Psoas muscle (tissue), 7 donors: ENCODE measurements at regions not wholly inside any gene's neighbourhood (a gene's known extent, or its start where the extent isn't known, plus 50 kb on each side); places are given as distances from the start of the nearest gene placed in this dataset.

Experiments
- ATAC-seq, 4 donors: fragments of 200-7000 bp; cut with Tn5 transposase; one replicate each; pipeline ENCODE4 v1.9.1; 2020; ENCODE audit warnings: moderate library complexity in 3 of 4, mild to moderate bottlenecking in 2 of 4
- DNase-seq, 2 donors: peaks; one replicate each; pipeline ENCODE4 v3.0.0-alpha.2; 2020
- H3K27ac ChIP-seq: fragments of 200-600 bp; one replicate; pipeline ENCODE4 v1.8.0; 2022
- H3K27me3 ChIP-seq, 3 donors: fragments of 200-600 bp in 1 of 3; one replicate each; pipeline versions ENCODE4 v1.6.1 to v1.8.0; 2013 to 2022; ENCODE audit warnings: low read length in 2 of 3, mild to moderate bottlenecking in 2 of 3, moderate library complexity in 1 of 3; ENCODE audit not compliant: insufficient read depth in 3 of 3
- H3K36me3 ChIP-seq, 2 donors: fragments of 200-600 bp in 1 of 2; one replicate each; pipeline versions ENCODE4 v1.6.1 to v1.8.0; 2013 to 2022; ENCODE audit warnings: low read depth in 1 of 2, mild to moderate bottlenecking in 1 of 2, moderate library complexity in 1 of 2; ENCODE audit not compliant: insufficient read depth in 1 of 2
- H3K4me1 ChIP-seq: fragments of 200-600 bp; one replicate; pipeline ENCODE4 v1.8.0; 2022
- H3K4me3 ChIP-seq: fragments of 200-600 bp; one replicate; pipeline ENCODE4 v1.8.0; 2022; ENCODE audit warnings: mild to moderate bottlenecking
- H3K9me3 ChIP-seq: fragments of 200-600 bp; one replicate; pipeline ENCODE4 v1.8.0; 2022
- CTCF ChIP-seq: fragments of 200-600 bp; IDR thresholded peaks from one replicate; pipeline ENCODE4 v1.8.0; 2022; ENCODE audit warnings: antibody characterized with exemption
- WGBS, 3 donors: extraction: QIAGEN DNeasy Blood & Tissue Kit; methylation state at CpG; one replicate each; pipeline versions ENCODE4 v1.1.6 to v1.1.7; 2013; 5-methylcytosine and 5-hydroxymethylcytosine counted together
- intact Hi-C, 2 donors: fragments of 100-400 bp; cut with DNase I; formaldehyde crosslinking; loops; one replicate each; pipeline versions ENCODE4 v1.11.0 to v1.14.2; 2022
- donor health status: healthy with polysubstance abuse.
- donor health status: DM: no; HTN: no; CAD: no; lungs with moderate emphysema.
- donor health status: Bipolar disorder and iron deficiency.
- donor health status: healthy.
- donor health status: DM: yes; HTN: yes; CAD: no.
- donor health status: DM: no; HTN: no; CAD: no.
- donor health status: DM: yes; HTN: yes; CAD: no.

- Histone ChIP-seq H3K36me3 (no peaks in the 10 kb centered on the region), H3K4me1 (no peaks in the 10 kb centered on the region), H3K4me3 (no peak overlapping the region), H3K27ac (no peak overlapping the region), H3K27me3 (peaks cover 0 to 7% (median 0%) of the 10 kb centered on the region in 3 donors), H3K9me3 (no peaks in the 10 kb centered on the region)
- intact Hi-C loops, result no loop called here
- DNase-seq (no peak), ATAC-seq (no peak)
- TF ChIP-seq CTCF, result no peak
- 92 to 94% (median 93%) methylated on average over 23 of the region's 23 CpGs for WGBS, 3 donors
These were observed 124.8 kb downstream of the HMX1 start for GRCh38 chr4:8746523-8747466.

- Histone ChIP-seq H3K4me3 (no peak overlapping the region), H3K27ac (no peak overlapping the region), H3K9me3 (no peaks in the 10 kb centered on the region), H3K4me1 (no peaks in the 10 kb centered on the region), H3K36me3 (no peaks in the 10 kb centered on the region), H3K27me3 (peaks cover 0 to 7% (median 0%) of the 10 kb centered on the region in 3 donors)
- ATAC-seq, result no peak
- 62 to 63% (median 62%) methylated on average over 14 of the region's 14 CpGs for WGBS, 3 donors
- no peak for TF ChIP-seq CTCF
- intact Hi-C loops, result no loop called here
- peak in 1 of 2 donors; percentile 11 for DNase-seq
These were observed 125.8 kb downstream of the HMX1 start for GRCh38 chr4:8745826-8746225.

GRCh38 chr4:8745005-8745790 lies 126.4 kb downstream of the HMX1 start:
- Histone ChIP-seq H3K27ac (no peak overlapping the region), H3K27me3 (peaks cover 0 to 11% (median 0%) of the 10 kb centered on the region in 3 donors), H3K4me1 (no peaks in the 10 kb centered on the region), H3K4me3 (no peak overlapping the region), H3K36me3 (no peaks in the 10 kb centered on the region), H3K9me3 (no peaks in the 10 kb centered on the region)
- TF ChIP-seq CTCF, result no peak
- ATAC-seq, result no peak
- peak in 1 of 2 donors; percentile 13 for DNase-seq
- 53 to 56% (median 54%) methylated on average over 28 of the region's 28 CpGs for WGBS, 3 donors
- intact Hi-C loops, result no loop called here

GRCh38 chr4:8744083-8744805 lies 127.4 kb downstream of the HMX1 start:
- Histone ChIP-seq H3K9me3 (no peaks in the 10 kb centered on the region), H3K27me3 (peaks cover 0 to 13% (median 0%) of the 10 kb centered on the region in 3 donors), H3K4me1 (no peaks in the 10 kb centered on the region), H3K36me3 (no peaks in the 10 kb centered on the region), H3K27ac (no peak overlapping the region), H3K4me3 (no peak overlapping the region)
- intact Hi-C loops, result no loop called here
- DNase-seq (peak in 1 of 2 donors; percentile 15), ATAC-seq (no peak)
- 75 to 77% (median 76%) methylated on average over 18 of the region's 18 CpGs for WGBS, 3 donors
- TF ChIP-seq CTCF, result no peak
